Gastroesophageal sphincter (tissue), 4 donors: ENCODE measurements at regions not wholly inside any gene's neighbourhood (a gene's known extent, or its start where the extent isn't known, plus 50 kb on each side); places are given as distances from the start of the nearest gene placed in this dataset.

ENCODE experiments used
- ATAC-seq: fragments of 150-250 bp; one replicate; pipeline ENCODE4 v1.9.1; 2016; ENCODE audit warnings: mild to moderate bottlenecking, moderate library complexity
- H3K27ac ChIP-seq, 4 donors: fragments of 200-600 bp; sonication (generic) in 3 of 4; 1 replicate in 3 of 4; 2 replicates in 1 of 4; pipeline ENCODE4 v1.5.1; 2016 to 2019
- H3K27me3 ChIP-seq: fragments of 200-600 bp; sonication (generic); one replicate; pipeline ENCODE4 v1.5.1; 2019
- H3K36me3 ChIP-seq, 2 donors: fragments of 200-600 bp; sonication (generic); one replicate each; pipeline ENCODE4 v1.5.1; 2019; ENCODE audit warnings: control low read depth in 1 of 2
- H3K4me1 ChIP-seq, 3 donors: fragments of 200-600 bp; sonication (generic); 1 replicate in 2 of 3; 2 replicates in 1 of 3; pipeline ENCODE4 v1.5.1; 2016 to 2019; ENCODE audit warnings: control low read depth in 2 of 3
- H3K4me3 ChIP-seq, 2 donors: fragments of 200-600 bp; sonication (generic); one replicate each; pipeline ENCODE4 v1.5.1; 2019; ENCODE audit warnings: mild to moderate bottlenecking in 1 of 2, moderate library complexity in 1 of 2
- H3K9me3 ChIP-seq, 3 donors: fragments of 200-600 bp; sonication (generic); one replicate each; pipeline ENCODE4 v1.5.1; 2017 to 2019; ENCODE audit warnings: control low read depth in 2 of 3
- EP300 ChIP-seq: sonication (generic); formaldehyde crosslinking; IDR thresholded peaks from one replicate; pipeline ENCODE4 v1.6.1; 2017; ENCODE audit warnings: antibody characterized with exemption, mild to moderate bottlenecking
- POLR2A ChIP-seq, 2 donors: fragments of 450-650 bp; IDR thresholded peaks; one replicate each; pipeline ENCODE4 v1.6.1; 2017; ENCODE audit warnings: antibody characterized with exemption in 2 of 2, mild to moderate bottlenecking in 2 of 2, moderate library complexity in 1 of 2
- POLR2AphosphoS5 ChIP-seq: sonication (generic); formaldehyde crosslinking; IDR thresholded peaks from one replicate; pipeline ENCODE4 v1.6.1; 2017; ENCODE audit warnings: antibody characterized with exemption
- WGBS, 2 donors: methylation state at CpG; one replicate each; pipeline ENCODE4 v1.1.5; 2018; ENCODE audit warnings: low coverage in 1 of 2; 5-methylcytosine and 5-hydroxymethylcytosine counted together
- TF ChIP-seq, protein P1 (sequence below), 4 experiments: fragments of 200-600 bp in 2 of 4; fragments of 450-650 bp in 2 of 4; sonication (generic) in 1 of 4; IDR thresholded peaks; one replicate each; pipeline ENCODE4 v1.5.1; 2017 to 2019; ENCODE audit warnings: antibody characterized with exemption in 4 of 4, mild to moderate bottlenecking in 2 of 4, moderate library complexity in 2 of 4

DNA sequence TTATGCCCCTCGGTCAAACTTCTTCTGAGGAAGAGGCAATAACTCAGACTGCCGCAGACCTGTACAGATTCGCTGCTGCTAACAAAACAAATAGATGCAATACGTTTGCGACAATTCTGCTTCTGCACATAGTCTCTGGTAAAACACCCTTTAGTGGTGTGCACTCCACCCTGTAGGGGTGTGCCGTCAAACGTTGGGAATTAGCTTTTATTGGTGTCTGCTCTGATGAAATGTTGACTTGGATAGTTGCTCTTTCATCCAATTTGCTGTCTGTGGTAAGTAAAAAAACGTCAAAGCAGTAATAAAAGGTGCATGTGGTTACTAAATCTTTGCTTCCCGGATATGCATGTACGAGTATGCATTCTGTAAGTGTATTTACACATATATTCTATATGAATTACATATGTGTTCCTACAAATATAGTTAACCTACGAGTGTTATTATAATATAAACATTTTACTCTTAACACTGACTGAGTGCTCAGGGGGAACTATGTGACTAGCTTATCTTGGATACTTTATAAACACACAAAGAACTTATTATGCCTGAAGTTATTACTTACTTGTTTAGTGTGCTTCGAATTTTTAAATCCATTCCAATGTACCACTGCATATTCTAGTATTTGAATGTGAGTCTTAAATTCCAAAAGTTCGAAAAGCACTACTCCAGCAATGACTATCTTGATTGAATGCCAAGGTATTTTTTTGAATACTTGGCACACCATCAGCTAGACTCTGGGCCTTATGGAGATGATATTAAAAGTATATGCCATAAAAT is 610.2 kb downstream of the ZEB2 start:
- H3K4me1 ChIP-seq: no peaks in the 10 kb centered on the region
- no peaks in the 10 kb centered on the region for H3K9me3 ChIP-seq
- no peak overlapping the region for H3K4me3 ChIP-seq
- TF ChIP-seq EP300 (no peak), POLR2A (IDR thresholded peaks at IDR 0.05) (no peak), POLR2AphosphoS5 (no peak)
- TF ChIP-seq, protein P1, sequence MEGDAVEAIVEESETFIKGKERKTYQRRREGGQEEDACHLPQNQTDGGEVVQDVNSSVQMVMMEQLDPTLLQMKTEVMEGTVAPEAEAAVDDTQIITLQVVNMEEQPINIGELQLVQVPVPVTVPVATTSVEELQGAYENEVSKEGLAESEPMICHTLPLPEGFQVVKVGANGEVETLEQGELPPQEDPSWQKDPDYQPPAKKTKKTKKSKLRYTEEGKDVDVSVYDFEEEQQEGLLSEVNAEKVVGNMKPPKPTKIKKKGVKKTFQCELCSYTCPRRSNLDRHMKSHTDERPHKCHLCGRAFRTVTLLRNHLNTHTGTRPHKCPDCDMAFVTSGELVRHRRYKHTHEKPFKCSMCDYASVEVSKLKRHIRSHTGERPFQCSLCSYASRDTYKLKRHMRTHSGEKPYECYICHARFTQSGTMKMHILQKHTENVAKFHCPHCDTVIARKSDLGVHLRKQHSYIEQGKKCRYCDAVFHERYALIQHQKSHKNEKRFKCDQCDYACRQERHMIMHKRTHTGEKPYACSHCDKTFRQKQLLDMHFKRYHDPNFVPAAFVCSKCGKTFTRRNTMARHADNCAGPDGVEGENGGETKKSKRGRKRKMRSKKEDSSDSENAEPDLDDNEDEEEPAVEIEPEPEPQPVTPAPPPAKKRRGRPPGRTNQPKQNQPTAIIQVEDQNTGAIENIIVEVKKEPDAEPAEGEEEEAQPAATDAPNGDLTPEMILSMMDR (IDR thresholded peaks at IDR 0.05): no peak
- no peak for ATAC-seq
- H3K27me3 ChIP-seq: no peaks in the 10 kb centered on the region
- H3K27ac ChIP-seq: no peak overlapping the region
- WGBS, 2 donors: 64 to 67% methylated on average over 13 of the region's 13 CpGs
- H3K36me3 ChIP-seq: no peaks in the 10 kb centered on the region

DNA sequence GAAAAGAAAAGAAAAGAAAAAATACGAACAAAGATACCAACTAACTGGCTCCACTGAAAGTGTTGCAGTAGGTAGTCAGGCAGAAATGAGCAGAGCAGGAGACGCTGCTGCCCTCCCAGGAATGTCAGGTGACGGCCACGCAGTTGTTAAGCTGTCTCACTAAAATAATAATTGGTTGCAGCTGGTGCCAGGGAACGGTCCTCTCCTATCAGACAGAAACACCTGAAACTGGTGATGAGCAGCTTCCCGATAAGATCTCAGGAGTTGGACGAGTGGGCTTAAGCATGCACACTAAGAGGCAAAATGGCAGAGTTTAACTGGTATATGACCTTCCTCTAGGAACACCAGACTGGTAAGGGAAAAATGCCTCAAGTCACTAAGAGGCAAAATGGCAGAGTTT is 611.1 kb downstream of the ZEB2 start:
- 59 to 100% methylated on average over 5 of the region's 7 CpGs for WGBS, 2 donors
- no peaks in the 10 kb centered on the region for H3K4me1 ChIP-seq
- ATAC-seq: no peak
- no peak overlapping the region for H3K27ac ChIP-seq
- H3K4me3 ChIP-seq: no peak overlapping the region
- H3K36me3 ChIP-seq: no peaks in the 10 kb centered on the region
- TF ChIP-seq, protein P1 (IDR thresholded peaks at IDR 0.05): no peak
- no peak for TF ChIP-seq EP300
- no peak for TF ChIP-seq POLR2A (IDR thresholded peaks at IDR 0.05)
- no peak for TF ChIP-seq POLR2AphosphoS5
- no peaks in the 10 kb centered on the region for H3K9me3 ChIP-seq
- H3K27me3 ChIP-seq: no peaks in the 10 kb centered on the region

DNA sequence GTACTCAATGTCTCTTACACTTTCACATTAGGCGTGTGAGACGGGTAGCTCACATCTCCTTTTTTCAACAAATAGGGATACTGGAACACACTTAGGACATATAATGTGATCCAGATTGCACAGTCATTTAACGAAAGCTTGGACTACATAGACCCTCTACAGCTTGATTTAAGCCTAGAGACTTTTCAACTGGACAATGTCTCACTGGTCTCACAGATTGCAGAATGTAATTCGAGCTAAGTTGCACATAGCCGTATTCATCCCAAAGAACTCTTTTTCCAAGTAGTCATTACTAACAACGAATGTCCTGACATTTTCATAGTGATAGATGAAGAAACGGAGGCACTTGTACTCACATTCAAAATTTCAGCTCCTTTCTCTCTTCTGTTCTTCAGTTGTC is 612.1 kb downstream of the ZEB2 start:
- 84 to 91% methylated on average over 7 of the region's 7 CpGs for WGBS, 2 donors

DNA sequence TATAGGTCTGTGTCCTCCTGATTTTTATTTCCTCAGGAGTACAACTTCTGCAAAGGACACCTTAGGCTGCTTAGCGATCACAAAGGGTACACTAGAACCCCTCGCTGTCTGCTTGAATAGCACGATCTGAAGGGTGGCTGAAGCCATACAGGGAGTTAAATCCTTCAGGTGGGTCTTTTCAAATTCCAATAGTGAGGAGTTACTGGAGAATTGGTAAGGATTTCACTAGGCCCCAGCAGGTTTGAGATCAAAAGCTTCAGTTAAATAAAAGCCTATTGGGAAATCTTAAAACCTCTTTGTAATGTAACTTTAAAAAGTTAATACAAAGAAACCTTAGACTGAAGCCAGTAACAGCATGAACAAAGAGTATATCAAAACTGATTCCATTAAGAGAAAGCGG is 613.1 kb downstream of the ZEB2 start:
- no peak overlapping the region for H3K27ac ChIP-seq
- 91 to 95% methylated on average over 4 of the region's 4 CpGs for WGBS, 2 donors
- no peak for ATAC-seq
- H3K9me3 ChIP-seq: no peaks in the 10 kb centered on the region
- no peaks in the 10 kb centered on the region for H3K27me3 ChIP-seq
- no peaks in the 10 kb centered on the region for H3K4me1 ChIP-seq
- TF ChIP-seq EP300 (no peak), POLR2A (IDR thresholded peaks at IDR 0.05) (no peak), POLR2AphosphoS5 (no peak)
- TF ChIP-seq, protein P1 (IDR thresholded peaks at IDR 0.05): no peak
- H3K36me3 ChIP-seq: no peaks in the 10 kb centered on the region
- H3K4me3 ChIP-seq: no peak overlapping the region

More for the DNA sequence above, 612.1 kb downstream of the ZEB2 start:
- H3K4me1 ChIP-seq: no peaks in the 10 kb centered on the region
- no peaks in the 10 kb centered on the region for H3K9me3 ChIP-seq
- H3K36me3 ChIP-seq: no peaks in the 10 kb centered on the region
- no peak overlapping the region for H3K27ac ChIP-seq
- no peak for ATAC-seq
- H3K4me3 ChIP-seq: no peak overlapping the region
- no peaks in the 10 kb centered on the region for H3K27me3 ChIP-seq
- TF ChIP-seq POLR2A (IDR thresholded peaks at IDR 0.05): no peak
- TF ChIP-seq, protein P1 (IDR thresholded peaks at IDR 0.05): no peak
- no peak for TF ChIP-seq EP300
- no peak for TF ChIP-seq POLR2AphosphoS5

DNA sequence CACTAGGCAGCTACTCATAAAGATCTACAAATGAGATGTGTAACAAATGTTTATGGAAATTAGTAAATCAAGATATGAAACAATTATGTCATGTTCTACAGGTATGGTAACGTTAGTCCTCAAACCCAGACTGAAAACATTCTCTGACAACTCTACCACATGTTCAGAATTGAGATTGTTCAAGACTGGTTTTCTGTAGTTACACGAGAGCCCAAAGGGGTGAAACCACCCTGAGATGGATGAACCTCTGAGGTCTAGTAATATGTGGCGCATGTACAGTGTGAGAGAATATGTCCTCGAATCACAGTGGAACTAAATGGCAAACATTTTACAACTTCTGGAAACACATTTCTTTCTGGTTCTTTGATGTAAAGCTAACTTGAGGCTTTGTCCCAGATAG is 614.3 kb downstream of the ZEB2 start:
- 79 to 85% methylated on average over 4 of the region's 4 CpGs for WGBS, 2 donors
- ATAC-seq: no peak

More for the DNA sequence above, 614.3 kb downstream of the ZEB2 start:
- no peaks in the 10 kb centered on the region for H3K9me3 ChIP-seq
- H3K4me1 ChIP-seq: no peaks in the 10 kb centered on the region
- H3K27ac ChIP-seq: no peak overlapping the region
- TF ChIP-seq, protein P1 (IDR thresholded peaks at IDR 0.05): no peak
- TF ChIP-seq POLR2A (IDR thresholded peaks at IDR 0.05) (no peak), POLR2AphosphoS5 (no peak), EP300 (no peak)
- no peaks in the 10 kb centered on the region for H3K27me3 ChIP-seq
- no peak overlapping the region for H3K4me3 ChIP-seq
- no peaks in the 10 kb centered on the region for H3K36me3 ChIP-seq
